NCI-H510A treated with DMSO at 0.1 percent for 48 hours (cell line): ENCODE measurements at regions not wholly inside any gene's neighbourhood (a gene's known extent, or its start where the extent isn't known, plus 50 kb on each side); places are given as distances from the start of the nearest gene placed in this dataset.

Source experiments
- DNase-seq: peaks from one replicate; lab custom pipeline; 2025; lab: John Stamatoyannopoulos, UW

- no peak for DNase-seq
Measured at GRCh38 chr10:3624367-3624766, 160.6 kb downstream of the KLF6 start.

GRCh38 chr10:3623746-3624145 is 161.3 kb downstream of the KLF6 start:
- no peak for DNase-seq

GRCh38 chr10:3622845-3623621 is 162.0 kb downstream of the KLF6 start:
- DNase-seq = no peak

GRCh38 chr10:3622427-3622826 is 162.6 kb downstream of the KLF6 start:
- no peak for DNase-seq

GRCh38 chr10:3620818-3621217 is 164.2 kb downstream of the KLF6 start:
- DNase-seq = no peak

GRCh38 chr10:3619241-3619640 is 165.8 kb downstream of the KLF6 start:
- DNase-seq = no peak

- DNase-seq = no peak
Measured at GRCh38 chr10:3616880-3617279, 168.1 kb downstream of the KLF6 start.

- DNase-seq = no peak
Measured at GRCh38 chr10:3613318-3613717, 171.7 kb downstream of the KLF6 start.

- no peak for DNase-seq
Measured at GRCh38 chr10:3612183-3613001, 172.6 kb downstream of the KLF6 start.

GRCh38 chr10:3606309-3606708 is 178.7 kb downstream of the KLF6 start:
- DNase-seq = no peak

GRCh38 chr10:3605882-3606281 is 179.1 kb downstream of the KLF6 start:
- DNase-seq = no peak

- no peak for DNase-seq
Measured at GRCh38 chr10:3595736-3596135, 189.3 kb downstream of the KLF6 start.

- no peak for DNase-seq
Measured at GRCh38 chr10:3593611-3594010, 191.4 kb downstream of the KLF6 start.

- DNase-seq = no peak
Measured at GRCh38 chr10:3592424-3592823, 192.6 kb downstream of the KLF6 start.

- DNase-seq = no peak
Measured at GRCh38 chr10:3588816-3589215, 196.2 kb downstream of the KLF6 start.

- DNase-seq = no peak
Measured at GRCh38 chr10:3588346-3588745, 196.7 kb downstream of the KLF6 start.

- no peak for DNase-seq
Measured at GRCh38 chr10:3584926-3585784, 199.9 kb downstream of the KLF6 start.

GRCh38 chr10:3580565-3580964 is 204.4 kb downstream of the KLF6 start:
- DNase-seq = no peak

GRCh38 chr10:3579845-3580244 is 205.2 kb downstream of the KLF6 start:
- DNase-seq = no peak

GRCh38 chr10:3578682-3579081 is 206.3 kb downstream of the KLF6 start:
- no peak for DNase-seq

- no peak for DNase-seq
Measured at GRCh38 chr10:3578159-3578558, 206.8 kb downstream of the KLF6 start.

GRCh38 chr10:3574451-3574850 is 210.6 kb downstream of the KLF6 start:
- DNase-seq = peak; percentile 11
